K562 (cell line): ENCODE measurements at regions not wholly inside any gene's neighbourhood (a gene's known extent, or its start where the extent isn't known, plus 50 kb on each side); places are given as distances from the start of the nearest gene placed in this dataset.

Experiments
- ATAC-seq: fragments of 200-7000 bp; cut with Tn5 transposase; 3 replicates; pipeline ENCODE4 v1.9.1; 2020; ENCODE audit warnings: moderate library complexity
- BruUV-seq: library from RNA; stranded (reverse); fragments of 400-500 nt; replicated peaks from 2 replicates; lab custom pipeline; 2021; lab: Mats Ljungman, UMichigan
- CTCF ChIA-PET: fragments of 300-600 bp; formaldehyde crosslinking; extraction: SDS; loops from one replicate; lab custom pipeline; 2021; ENCODE audit warnings: low intra/inter-chr PET ratio; lab: Yijun Ruan, JAX
- POLR2A ChIA-PET: fragments of 300-600, 350-650 bp; sonication (Branson Sonifier 250); formaldehyde crosslinking; extraction: SDS; loops from one replicate; lab custom pipeline; 2021; ENCODE audit warnings: antibody characterized with exemption, inconsistent platforms; lab: Yijun Ruan, JAX
- DNase-seq, 4 experiments: peaks; one replicate each; pipeline versions ENCODE4 v3.0.0 to v3.0.0-alpha.2; 2011 to 2018; ENCODE audit warnings: low spot score in 3 of 4, mixed read lengths in 3 of 4; ENCODE audit errors: extremely low read depth in 1 of 4
- FAIRE-seq: peaks from 2 replicates; lab custom pipeline; 2011; peaks lifted over from hg19 to GRCh38; lab: Jason Lieb, UNC
- H2AFZ ChIP-seq: 2 replicates; pipeline ENCODE4 v1.6.0; 2011; ENCODE audit warnings: low read depth, low read length, control low read depth, inconsistent platforms
- H3K27ac ChIP-seq: fragments of 200-600 bp; 3 replicates; pipeline ENCODE4 v1.8.0; 2011; ENCODE audit warnings: low read depth, mild to moderate bottlenecking, control low read depth, inconsistent platforms, low read length, moderate library complexity, mixed read lengths; ENCODE audit errors: extremely low read depth
- H3K27me3 ChIP-seq, 2 experiments: fragments of 300-600 bp in 1 of 2; 2 replicates in 1 of 2; 3 replicates in 1 of 2; pipeline versions ENCODE4 v1.6.0 to v1.8.0; 2011; ENCODE audit warnings: inconsistent platforms in 2 of 2, low read length in 2 of 2, mild to moderate bottlenecking in 1 of 2, mixed read lengths in 1 of 2, moderate library complexity in 1 of 2; ENCODE audit not compliant: control insufficient read depth in 2 of 2, insufficient read depth in 2 of 2
- H3K36me3 ChIP-seq: fragments of 300-600 bp; 3 replicates; pipeline ENCODE4 v1.8.0; 2011; ENCODE audit warnings: mild to moderate bottlenecking, low read length, inconsistent platforms; ENCODE audit not compliant: control insufficient read depth, insufficient read depth
- H3K4me1 ChIP-seq, 2 experiments: fragments of 200-600 bp in 1 of 2; replicated peaks in 1 of 2; 2 replicates in 1 of 2; 3 replicates in 1 of 2; pipeline versions ENCODE4 v1.5.1 to v1.8.0; 2011; ENCODE audit warnings: inconsistent platforms in 2 of 2, low read length in 2 of 2, mild to moderate bottlenecking in 1 of 2, mixed read lengths in 1 of 2, moderate library complexity in 1 of 2; ENCODE audit not compliant: control insufficient read depth in 2 of 2, insufficient read depth in 2 of 2
- H3K4me2 ChIP-seq: 2 replicates; pipeline ENCODE4 v1.6.1; 2011; ENCODE audit warnings: low read length, control low read depth, inconsistent platforms, mixed read lengths; ENCODE audit not compliant: insufficient read depth
- H3K4me3 ChIP-seq: fragments of 200-600 bp; sonication (generic), shearing (Covaris generic); 2 replicates; pipeline ENCODE4 v1.5.1; 2016; ENCODE audit warnings: control low read depth, inconsistent platforms
- H3K79me2 ChIP-seq: fragments of 200-600 bp; 3 replicates; pipeline ENCODE4 v1.8.0; 2011; ENCODE audit warnings: low read length, inconsistent platforms; ENCODE audit not compliant: control insufficient read depth, insufficient read depth
- H3K9ac ChIP-seq, 2 experiments: 2 replicates each; pipeline versions ENCODE4 v1.6.0 to v1.6.1; 2011; ENCODE audit warnings: low read depth in 2 of 2, low read length in 2 of 2, control low read depth in 1 of 2, inconsistent platforms in 1 of 2, mild to moderate bottlenecking in 1 of 2, mixed read lengths in 1 of 2; ENCODE audit not compliant: insufficient read depth in 1 of 2
- H3K9me1 ChIP-seq: one replicate; pipeline ENCODE4 v1.6.0; 2011; ENCODE audit warnings: inconsistent platforms, mild to moderate bottlenecking, low read length, moderate library complexity; ENCODE audit not compliant: control insufficient read depth, insufficient read depth
- H3K9me3 ChIP-seq: replicated peaks from 2 replicates; pipeline ENCODE4 v1.5.1; 2011; ENCODE audit warnings: low read depth, low read length, inconsistent platforms; ENCODE audit not compliant: control insufficient read depth, insufficient read depth
- H4K20me1 ChIP-seq: replicated peaks from 2 replicates; pipeline ENCODE4 v1.6.1; 2011; ENCODE audit warnings: low read length, inconsistent platforms, mixed read lengths; ENCODE audit not compliant: control insufficient read depth, insufficient read depth
- ASH1L ChIP-seq: fragments of 450-650 bp; IDR thresholded peaks from 2 replicates; pipeline ENCODE4 v1.6.1; 2018; ENCODE audit warnings: borderline replicate concordance, mild to moderate bottlenecking, low read depth; ENCODE audit not compliant: partially characterized antibody
- C11orf30 ChIP-seq: fragments of 450-650 bp; IDR thresholded peaks from 2 replicates; pipeline ENCODE4 v1.6.1; 2016; ENCODE audit warnings: low read depth, mild to moderate bottlenecking
- CBFA2T3 ChIP-seq: fragments of 450-650 bp; IDR thresholded peaks from 2 replicates; pipeline ENCODE4 v1.6.1; 2017
- CBX3 ChIP-seq, 2 experiments: IDR thresholded peaks; 1 replicate in 1 of 2; 2 replicates in 1 of 2; pipeline ENCODE4 v1.6.1; 2012; ENCODE audit warnings: inconsistent platforms in 2 of 2, low read length in 2 of 2, borderline replicate concordance in 1 of 2, control low read depth in 1 of 2
- DACH1 ChIP-seq: fragments of 450-650 bp; IDR thresholded peaks from 2 replicates; pipeline ENCODE4 v1.6.1; 2018; ENCODE audit not compliant: partially characterized antibody
- DEAF1 ChIP-seq: fragments of 450-650 bp; formaldehyde crosslinking; IDR thresholded peaks from 2 replicates; pipeline ENCODE4 v1.4.0; 2020; ENCODE audit warnings: mild to moderate bottlenecking, moderate library complexity
- FOXA3 ChIP-seq, 2 experiments: fragments of 450-650 bp in 1 of 2; sonication (generic) in 1 of 2; formaldehyde crosslinking; IDR thresholded peaks in 1 of 2; conservative IDR thresholded peaks in 1 of 2; 2 replicates each; pipeline versions ENCODE4 v1.4.0 to v1.8.0; 2020 to 2022; ENCODE audit warnings: mild to moderate bottlenecking in 2 of 2, missing genetic modification reagents in 1 of 2
- MAFF ChIP-seq: IDR thresholded peaks from 2 replicates; pipeline ENCODE4 v1.6.1; 2012; ENCODE audit warnings: low read length, improper control_type of control experiment
- MAFG ChIP-seq: fragments of 450-650 bp; conservative IDR thresholded peaks from 2 replicates; pipeline ENCODE4 v1.6.1; 2016; ENCODE audit warnings: missing genetic modification characterization, missing compliant biosample characterization
- MAFK ChIP-seq: IDR thresholded peaks from 2 replicates; pipeline ENCODE4 v1.6.1; 2011; ENCODE audit warnings: low read length, improper control_type of control experiment
- RFX7 ChIP-seq: fragments of 250-450 bp; sonication (Bioruptor Pico); IDR thresholded peaks from 2 replicates; pipeline ENCODE4 v1.5.1; 2021; ENCODE audit warnings: mild to moderate bottlenecking
- ZNF75A ChIP-seq: fragments of 450-650 bp; formaldehyde crosslinking; IDR thresholded peaks from 2 replicates; pipeline ENCODE4 v1.4.0; 2020; ENCODE audit warnings: mild to moderate bottlenecking
- WGBS: fragments of 100-300 bp; shearing (Covaris generic); methylation state at CpG from one replicate; pipeline ENCODE4 v1.1.6; 2016; ENCODE audit warnings: low coverage, mixed read lengths; ENCODE audit not compliant: insufficient coverage; ENCODE audit errors: missing lambda C conversion rate; 5-methylcytosine and 5-hydroxymethylcytosine counted together
- in situ Hi-C: fragments of 300-500 bp; cut with MboI; formaldehyde crosslinking; loops from 4 replicates; pipeline ENCODE4 v1.15.0; 2018; ENCODE audit warnings: inconsistent platforms, mixed read lengths
- intact Hi-C: fragments of 100-400 bp; cut with micrococcal nuclease; formaldehyde crosslinking; loops from 2 replicates; pipeline ENCODE4 v1.14.2; 2022

- ATAC-seq = no peak
- intact Hi-C loops = no loop called here
- CTCF ChIA-PET = no interaction called here
Observed at GRCh38 chr9:73655831-73656230, 504.2 kb downstream of the ANXA1 start.

More at GRCh38 chr9:73655831-73656230, 504.2 kb downstream of the ANXA1 start:
- DNase-seq (no peak), FAIRE-seq (no peak)
- no TSS peak for BruUV-seq
- no peaks in the 10 kb centered on the region for H3K9me3 ChIP-seq
- WGBS = 21% methylated on average over 2 of the region's 2 CpGs
- TF ChIP-seq MAFG (0 out of 2 replicates have a peak, but pooled peaks have one; percentile 16), MAFK (0 out of 2 replicates have a peak, but pooled peaks have one; percentile 15), MAFF (peak; percentile 26; the same call in 1 of the 2 replicates), CBX3 (IDR thresholded peaks at IDR 0.05; ENCODE audit: borderline replicate concordance in 1 of 2, low read length in 2 of 2) (no peak), DEAF1 (CRISPR knock-in tag) (no peak), RFX7 (CRISPR knock-in tag) (no peak), ASH1L (no peak), ZNF75A (CRISPR knock-in tag) (no peak), FOXA3 (CRISPR knock-in tag; conservative IDR thresholded peaks at IDR 0.05 in 1 of 2, IDR thresholded peaks at IDR 0.05 in 1 of 2) (no peak), DACH1 (no peak), CBFA2T3 (no peak), C11orf30 (peak; percentile 25; the same call in 1 of the 2 replicates)
- TF ChIP-seq, all 486 proteins: peak for 4
- H3K4me1 ChIP-seq = no peaks in the 10 kb centered on the region
- in situ Hi-C loops = no loop called here
- H3K4me3 ChIP-seq = no peak overlapping the region
- no peaks in the 10 kb centered on the region for H3K36me3 ChIP-seq
- H3K79me2 ChIP-seq = no peaks in the 10 kb centered on the region
- H3K9ac ChIP-seq = no peak overlapping the region
- H3K9me1 ChIP-seq = no peaks in the 10 kb centered on the region
- no peak overlapping the region for H3K4me2 ChIP-seq
- H2AFZ ChIP-seq = no peak overlapping the region
- no peak overlapping the region for H3K27ac ChIP-seq
- no peaks in the 10 kb centered on the region for H4K20me1 ChIP-seq
- POLR2A ChIA-PET = no interaction called here
- H3K27me3 ChIP-seq = no peaks in the 10 kb centered on the region
